Cardiac muscle cell (in vitro differentiated cells and primary cell): ENCODE measurements at regions not wholly inside any gene's neighbourhood (a gene's known extent, or its start where the extent isn't known, plus 50 kb on each side); places are given as distances from the start of the nearest gene placed in this dataset.

Experiments used
- DNase-seq, 2 donors: peaks; one replicate each; pipeline versions ENCODE4 v3.0.0 to v3.0.0-alpha.2; 2010 to 2017; ENCODE audit warnings: low read depth in 1 of 2, low spot score in 1 of 2
- H3K27ac ChIP-seq: fragments of 200-600 bp; sonication (generic); 2 replicates; pipeline ENCODE4 v1.5.1; 2016
- H3K27me3 ChIP-seq: fragments of 200-600 bp; sonication (generic); 2 replicates; pipeline ENCODE4 v1.6.0; 2016; ENCODE audit warnings: control low read depth
- H3K36me3 ChIP-seq: fragments of 200-600 bp; sonication (generic); 2 replicates; pipeline ENCODE4 v1.5.1; 2016; ENCODE audit warnings: control low read depth
- H3K4me1 ChIP-seq: fragments of 200-600 bp; sonication (generic); 2 replicates; pipeline ENCODE4 v1.8.1; 2017; ENCODE audit warnings: low read depth, mild to moderate bottlenecking, mixed run types
- H3K4me3 ChIP-seq: fragments of 200-600 bp; sonication (generic); 2 replicates; pipeline ENCODE4 v1.5.1; 2016; ENCODE audit warnings: mild to moderate bottlenecking
- H3K9me3 ChIP-seq: fragments of 200-600 bp; sonication (generic); 2 replicates; pipeline ENCODE4 v1.5.1; 2017; ENCODE audit warnings: low read depth, mild to moderate bottlenecking, control low read depth
- TF ChIP-seq, protein P1 (sequence below): IDR thresholded peaks from 2 replicates; pipeline ENCODE4 v1.5.1; 2012; ENCODE audit warnings: low read depth, mild to moderate bottlenecking, low read length

DNA sequence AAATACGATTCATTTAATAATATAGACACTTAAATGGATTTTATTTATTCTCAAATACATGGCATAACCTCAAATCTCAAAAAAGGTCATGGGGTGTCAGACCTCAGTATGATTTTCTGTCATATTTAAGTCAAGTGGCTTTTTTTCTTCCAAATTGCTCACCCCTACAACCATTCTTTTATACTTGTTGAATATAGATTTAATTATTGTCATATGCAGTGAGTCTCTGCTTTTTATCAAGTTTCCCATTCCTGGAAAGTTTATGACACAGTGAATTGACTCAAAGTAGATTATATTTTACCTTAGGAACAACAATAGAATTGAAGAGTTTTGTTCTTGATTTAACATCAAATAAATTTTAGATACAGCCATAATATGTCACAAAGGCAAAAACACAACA lies 59.5 kb upstream of the IRF2BP2 start:
- TF ChIP-seq, protein P1, sequence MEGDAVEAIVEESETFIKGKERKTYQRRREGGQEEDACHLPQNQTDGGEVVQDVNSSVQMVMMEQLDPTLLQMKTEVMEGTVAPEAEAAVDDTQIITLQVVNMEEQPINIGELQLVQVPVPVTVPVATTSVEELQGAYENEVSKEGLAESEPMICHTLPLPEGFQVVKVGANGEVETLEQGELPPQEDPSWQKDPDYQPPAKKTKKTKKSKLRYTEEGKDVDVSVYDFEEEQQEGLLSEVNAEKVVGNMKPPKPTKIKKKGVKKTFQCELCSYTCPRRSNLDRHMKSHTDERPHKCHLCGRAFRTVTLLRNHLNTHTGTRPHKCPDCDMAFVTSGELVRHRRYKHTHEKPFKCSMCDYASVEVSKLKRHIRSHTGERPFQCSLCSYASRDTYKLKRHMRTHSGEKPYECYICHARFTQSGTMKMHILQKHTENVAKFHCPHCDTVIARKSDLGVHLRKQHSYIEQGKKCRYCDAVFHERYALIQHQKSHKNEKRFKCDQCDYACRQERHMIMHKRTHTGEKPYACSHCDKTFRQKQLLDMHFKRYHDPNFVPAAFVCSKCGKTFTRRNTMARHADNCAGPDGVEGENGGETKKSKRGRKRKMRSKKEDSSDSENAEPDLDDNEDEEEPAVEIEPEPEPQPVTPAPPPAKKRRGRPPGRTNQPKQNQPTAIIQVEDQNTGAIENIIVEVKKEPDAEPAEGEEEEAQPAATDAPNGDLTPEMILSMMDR: no peak
- Histone ChIP-seq H3K4me1 (peaks cover 12% of the 10 kb centered on the region), H3K27me3 (no peaks in the 10 kb centered on the region), H3K27ac (no peak overlapping the region), H3K9me3 (peaks cover 3% of the 10 kb centered on the region), H3K4me3 (no peak overlapping the region), H3K36me3 (no peaks in the 10 kb centered on the region)
- DNase-seq: no peak

DNA sequence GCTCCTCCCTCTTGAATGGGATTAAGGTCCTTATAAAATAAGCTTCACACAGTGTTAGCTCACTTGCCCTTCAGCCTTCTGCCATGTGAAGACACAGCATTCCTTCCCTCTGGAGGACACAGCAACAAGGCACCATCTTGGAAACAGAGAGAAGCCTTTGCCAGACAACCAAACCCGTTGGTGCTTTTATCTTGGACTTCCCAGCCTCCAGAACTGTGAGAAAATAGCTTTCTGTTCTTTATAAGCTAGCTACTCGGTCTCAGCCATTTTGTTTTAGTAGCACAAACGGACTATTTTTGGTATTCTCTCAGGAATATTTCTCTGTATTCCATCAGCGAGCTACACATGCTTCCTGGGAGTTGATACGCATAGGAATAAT lies 58.6 kb upstream of the IRF2BP2 start:
- H3K4me1 ChIP-seq: peaks cover 12% of the 10 kb centered on the region
- H3K4me3 ChIP-seq: no peak overlapping the region
- TF ChIP-seq, protein P1: no peak
- H3K9me3 ChIP-seq: peaks cover 3% of the 10 kb centered on the region
- H3K27me3 ChIP-seq: no peaks in the 10 kb centered on the region
- H3K27ac ChIP-seq: no peak overlapping the region
- no peaks in the 10 kb centered on the region for H3K36me3 ChIP-seq
- no peak for DNase-seq

DNA sequence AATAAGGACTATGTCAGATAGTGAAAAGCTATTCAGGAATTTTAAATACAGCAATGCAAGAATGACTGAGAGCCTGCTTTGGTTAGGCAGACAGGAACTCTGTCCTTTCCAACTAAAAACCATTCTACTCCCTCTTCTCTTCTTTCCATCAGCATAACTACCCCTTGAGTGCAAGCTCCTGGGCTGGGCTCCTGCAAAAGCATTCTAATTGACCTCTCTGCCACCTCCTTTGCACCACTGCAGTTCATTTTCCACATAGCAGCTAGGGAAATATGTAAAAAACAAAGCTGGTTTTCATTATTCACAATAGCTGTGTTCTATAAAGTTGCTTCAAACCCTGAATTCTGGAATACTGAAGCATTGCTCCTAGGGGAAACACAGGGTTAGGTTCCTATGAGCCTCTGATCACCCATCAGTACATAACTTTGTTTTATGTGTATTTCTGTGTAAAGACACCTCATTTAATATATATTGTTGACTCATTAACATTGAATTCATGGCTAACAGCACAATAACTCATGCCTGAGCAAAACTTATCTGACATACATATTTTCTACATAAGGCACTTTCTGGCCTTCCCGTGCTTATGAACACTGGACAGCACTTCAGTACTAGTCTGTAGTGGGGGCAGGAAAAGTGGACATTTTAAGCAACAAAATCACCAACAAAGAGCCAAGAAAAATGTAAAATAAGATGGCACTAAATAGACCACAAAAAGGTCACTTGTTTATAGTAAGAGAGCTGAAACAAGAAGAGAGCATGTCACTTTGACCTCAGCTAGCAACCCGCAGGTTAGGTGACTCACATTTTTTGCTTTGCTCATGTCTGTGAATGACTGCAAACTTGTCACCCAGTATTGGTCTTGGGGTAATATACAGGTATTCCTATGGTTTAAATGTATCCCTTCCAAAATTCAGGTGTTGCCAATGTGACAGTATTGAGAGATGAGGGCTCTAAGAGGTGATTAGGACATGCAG lies 57.9 kb upstream of the IRF2BP2 start:
- Histone ChIP-seq H3K4me1 (peaks cover 12% of the 10 kb centered on the region), H3K27me3 (no peaks in the 10 kb centered on the region), H3K4me3 (no peak overlapping the region), H3K9me3 (peaks cover 3% of the 10 kb centered on the region), H3K27ac (no peak overlapping the region), H3K36me3 (no peaks in the 10 kb centered on the region)
- DNase-seq: no peak
- TF ChIP-seq, protein P1: no peak

DNA sequence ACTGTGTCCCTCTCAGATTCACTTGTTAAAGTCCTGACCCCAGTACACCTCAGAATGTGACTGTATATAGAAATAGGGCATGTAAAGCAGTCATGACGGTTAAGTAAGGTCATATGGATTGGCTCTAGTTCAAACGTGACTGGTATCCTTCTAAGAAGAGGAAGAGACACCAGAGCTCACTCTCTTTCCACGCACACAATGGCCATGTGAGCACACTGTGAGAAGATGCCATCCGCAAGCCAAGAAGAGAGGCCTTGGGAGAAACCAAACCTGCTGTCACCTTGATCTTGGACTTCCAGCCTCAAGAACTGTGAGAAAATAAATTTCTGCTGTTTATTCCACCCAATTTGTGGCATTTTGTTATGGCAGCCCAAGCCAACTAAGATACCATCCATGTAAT lies 56.8 kb upstream of the IRF2BP2 start:
- peaks cover 11% of the 10 kb centered on the region for H3K4me1 ChIP-seq
- H3K4me3 ChIP-seq: no peak overlapping the region
- H3K27ac ChIP-seq: no peak overlapping the region
- no peaks in the 10 kb centered on the region for H3K27me3 ChIP-seq
- peaks cover 3% of the 10 kb centered on the region for H3K9me3 ChIP-seq
- TF ChIP-seq, protein P1: no peak
- no peaks in the 10 kb centered on the region for H3K36me3 ChIP-seq
- DNase-seq: no peak

DNA sequence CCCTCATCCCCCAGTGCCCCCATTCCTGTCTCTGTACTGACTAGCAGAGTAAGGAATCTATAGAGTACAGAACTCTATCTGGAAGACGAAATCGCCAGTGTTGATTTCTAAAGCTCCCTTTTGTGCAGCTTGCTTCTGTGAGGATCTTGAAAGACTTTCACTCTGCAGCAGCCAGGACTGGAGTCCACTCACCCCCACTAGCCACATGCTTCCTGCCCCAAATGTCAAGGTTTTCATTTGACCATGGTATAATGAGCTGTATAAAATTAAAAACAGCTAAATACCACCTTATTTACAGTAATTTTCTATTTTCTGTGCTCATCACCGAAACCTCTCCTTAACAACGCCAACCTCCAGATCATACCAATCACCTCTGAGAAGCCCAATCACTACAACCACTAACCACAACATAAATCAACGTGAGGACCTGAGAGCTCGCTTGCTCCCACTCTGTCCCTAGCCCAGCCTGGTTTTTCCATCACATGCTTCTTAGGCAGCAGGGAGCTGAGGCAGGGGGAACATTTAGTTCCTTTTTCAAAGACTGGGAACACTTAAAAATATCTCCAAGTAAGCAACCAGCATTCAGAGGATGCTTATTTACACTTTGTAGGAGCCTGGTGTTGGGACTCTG lies 56.1 kb upstream of the IRF2BP2 start:
- TF ChIP-seq, protein P1: no peak
- no peak for DNase-seq
- no peak overlapping the region for H3K4me3 ChIP-seq
- H3K9me3 ChIP-seq: peaks cover 3% of the 10 kb centered on the region
- H3K27ac ChIP-seq: no peak overlapping the region
- peaks cover 4% of the 10 kb centered on the region for H3K4me1 ChIP-seq
- H3K36me3 ChIP-seq: no peaks in the 10 kb centered on the region
- H3K27me3 ChIP-seq: no peaks in the 10 kb centered on the region
